HEK293T (cell line): ENCODE measurements at regions not wholly inside any gene's neighbourhood (a gene's known extent, or its start where the extent isn't known, plus 50 kb on each side); places are given as distances from the start of the nearest gene placed in this dataset.

Source experiments
- FOXA1 ChIP-seq: fragments of 450-650 bp; IDR thresholded peaks from 2 replicates; pipeline ENCODE4 v1.6.1; 2016; ENCODE audit warnings: mild to moderate bottlenecking
- PKNOX1 ChIP-seq: fragments of 450-650 bp; IDR thresholded peaks from 2 replicates; pipeline ENCODE4 v1.6.1; 2016
- TARDBP ChIP-seq: fragments of 450-650 bp; IDR thresholded peaks from 2 replicates; pipeline ENCODE4 v1.6.1; 2016

GRCh38 chr14:89000007-89000942, 175.8 kb downstream of the TTC8 start:
- TF ChIP-seq PKNOX1 (0 out of 2 replicates have a peak, but pooled peaks have one; percentile 11), TARDBP (no peak), FOXA1 (no peak)
